ENCODE measurements at regions not wholly inside any gene's neighbourhood (a gene's known extent, or its start where the extent isn't known, plus 50 kb on each side); places are given as distances from the start of the nearest gene placed in this dataset.

DNA sequence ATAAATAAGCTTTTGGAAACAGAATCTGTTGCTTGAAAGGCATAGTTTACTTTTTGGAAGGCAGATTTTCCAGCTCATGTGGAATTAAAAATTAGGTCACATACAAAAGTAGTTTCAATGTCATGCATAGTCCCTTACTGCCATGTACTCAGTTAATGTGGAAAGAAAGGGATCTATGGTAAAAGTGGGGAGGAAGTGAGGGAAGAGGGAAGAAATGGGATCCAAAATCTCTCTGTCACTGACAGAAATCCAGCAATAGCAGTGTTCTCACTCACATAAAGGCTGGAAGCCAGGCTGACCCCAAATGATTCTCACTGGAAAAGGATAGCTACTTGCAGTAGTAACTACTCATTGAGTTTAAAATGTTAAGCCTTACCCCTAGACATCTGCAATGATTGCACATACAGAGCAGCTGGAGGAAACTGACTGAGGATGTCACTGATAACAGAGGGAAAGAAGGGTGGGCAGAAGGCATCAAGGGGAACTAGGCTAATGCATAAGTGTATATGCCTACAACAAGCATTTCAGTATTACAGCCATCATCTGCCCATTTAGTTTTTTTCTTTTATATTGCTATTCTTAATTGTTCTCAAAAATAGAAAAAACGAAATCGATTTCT, 445.6 kb downstream of the FAT4 start:
- H3K27ac ChIP-seq = no peak overlapping the region
- ChIA-PET CTCF (interaction anchor here (0.7 kb wide), 1 partner anchor 318 kb away, joined by 3 read pairs; no protein-coding TSS in a partner anchor), POLR2A (ENCODE audit: low non-redundant PET) (no interaction called here)
- no peak for DNase-seq (ENCODE audit: low spot score)
- no peak for TF ChIP-seq CTCF (conservative IDR thresholded peaks at IDR 0.05; ENCODE audit: low read depth)

DNA sequence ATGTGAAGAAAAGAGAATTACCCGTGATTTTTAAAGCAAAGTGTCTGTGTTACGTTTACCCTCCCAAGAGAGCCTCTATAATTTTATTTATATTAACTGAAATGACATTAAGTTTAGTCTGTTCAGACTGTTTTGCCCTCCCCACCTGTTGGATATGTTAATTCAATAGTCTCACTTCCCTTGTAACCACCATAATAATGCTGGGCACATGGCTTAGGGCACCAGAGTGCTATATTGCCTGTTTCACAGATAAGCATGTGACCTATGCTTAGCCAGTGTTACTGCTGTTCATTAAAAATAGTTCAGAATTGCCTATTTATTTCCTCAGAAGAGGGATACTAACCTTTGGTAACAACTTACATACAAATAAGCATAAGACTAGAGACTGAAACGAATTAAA, 446.2 kb downstream of the FAT4 start:
- no peak for TF ChIP-seq CTCF (conservative IDR thresholded peaks at IDR 0.05; ENCODE audit: low read depth)
- DNase-seq (ENCODE audit: low spot score) = no peak
- CTCF ChIA-PET = no interaction called here
- no peak overlapping the region for H3K27ac ChIP-seq
- POLR2A ChIA-PET (ENCODE audit: low non-redundant PET) = no interaction called here

- H3K27ac ChIP-seq = no peak overlapping the region
- DNase-seq (ENCODE audit: low spot score) = no peak
- CTCF ChIA-PET = no interaction called here
- POLR2A ChIA-PET (ENCODE audit: low non-redundant PET) = no interaction called here
- TF ChIP-seq CTCF (conservative IDR thresholded peaks at IDR 0.05; ENCODE audit: low read depth) = no peak
These were observed 447.8 kb downstream of the FAT4 start for GRCh38 chr4:125762537-125762936.

- ChIA-PET POLR2A (ENCODE audit: low non-redundant PET) (no interaction called here), CTCF (interaction anchor here (0.6 kb wide), 1 partner anchor 453 kb away, joined by 5 read pairs; no protein-coding TSS in a partner anchor)
- H3K27ac ChIP-seq = no peak overlapping the region
- DNase-seq (ENCODE audit: low spot score) = no peak
- TF ChIP-seq CTCF (conservative IDR thresholded peaks at IDR 0.05; ENCODE audit: low read depth) = no peak
These were observed 451.2 kb downstream of the FAT4 start for GRCh38 chr4:125765941-125766340.

GRCh38 chr4:125770814-125771398, 456.2 kb downstream of the FAT4 start:
- H3K27ac ChIP-seq = no peak overlapping the region

GRCh38 chr4:125772680-125773079, 457.9 kb downstream of the FAT4 start:
- no peak for TF ChIP-seq CTCF (conservative IDR thresholded peaks at IDR 0.05; ENCODE audit: low read depth)
- CTCF ChIA-PET = no interaction called here
- no peak overlapping the region for H3K27ac ChIP-seq
- POLR2A ChIA-PET (ENCODE audit: low non-redundant PET) = no interaction called here
- DNase-seq (ENCODE audit: low spot score) = no peak

More at GRCh38 chr4:125770814-125771398, 456.2 kb downstream of the FAT4 start:
- DNase-seq (ENCODE audit: low spot score) = no peak
- no peak for TF ChIP-seq CTCF (conservative IDR thresholded peaks at IDR 0.05; ENCODE audit: low read depth)
- POLR2A ChIA-PET (ENCODE audit: low non-redundant PET) = no interaction called here
- CTCF ChIA-PET = no interaction called here

Data from RWPE1 (cell line).